ENCODE measurements at regions not wholly inside any gene's neighbourhood (a gene's known extent, or its start where the extent isn't known, plus 50 kb on each side); places are given as distances from the start of the nearest gene placed in this dataset.

GRCh38 chr7:46478046-46478445, 557.0 kb upstream of the IGFBP3 start:
- intact Hi-C loops (cut with DNase I) = no loop called here
- no peaks in the 10 kb centered on the region for H3K4me1 ChIP-seq
- 91 to 94% methylated on average over 1 of the region's 1 CpG for WGBS, 2 donors

GRCh38 chr7:46468753-46469356, 547.8 kb upstream of the IGFBP3 start:
- ATAC-seq (no peak), FAIRE-seq (no peak), DNase-seq (no peak)
- H3K9me3 ChIP-seq = peaks cover 0 to 7% (median 0%) of the 10 kb centered on the region in 4 donors
- 55 to 68% methylated on average over 6 of the region's 6 CpGs for WGBS, 2 donors
- H3K4me3 ChIP-seq = no peak overlapping the region
- intact Hi-C loops (cut with DNase I) = no loop called here
- H3K27ac ChIP-seq = no peak overlapping the region
- no peaks in the 10 kb centered on the region for H3K4me1 ChIP-seq
- no peaks in the 10 kb centered on the region for H3K36me3 ChIP-seq
- no peaks in the 10 kb centered on the region for H3K27me3 ChIP-seq
- TF ChIP-seq CTCF (IDR thresholded peaks at IDR 0.05) = no peak

More at GRCh38 chr7:46478046-46478445, 557.0 kb upstream of the IGFBP3 start:
- Histone ChIP-seq H3K27me3 (no peaks in the 10 kb centered on the region), H3K36me3 (no peaks in the 10 kb centered on the region), H3K9me3 (no peaks in the 10 kb centered on the region), H3K27ac (no peak overlapping the region), H3K4me3 (no peak overlapping the region)
- no peak for FAIRE-seq
- no peak for TF ChIP-seq CTCF (IDR thresholded peaks at IDR 0.05)
- DNase-seq = no peak
- no peak for ATAC-seq

- DNase-seq = no peak
- FAIRE-seq = no peak
- no peak overlapping the region for H3K4me3 ChIP-seq
- no peaks in the 10 kb centered on the region for H3K4me1 ChIP-seq
- TF ChIP-seq CTCF (IDR thresholded peaks at IDR 0.05) = no peak
- H3K9me3 ChIP-seq = peaks cover 0 to 3% (median 0%) of the 10 kb centered on the region in 4 donors
- intact Hi-C loops (cut with DNase I) = no loop called here
- no peak for ATAC-seq
- no peaks in the 10 kb centered on the region for H3K36me3 ChIP-seq
- H3K27ac ChIP-seq = no peak overlapping the region
- no peaks in the 10 kb centered on the region for H3K27me3 ChIP-seq
Observed at GRCh38 chr7:46463170-46463569, 542.1 kb upstream of the IGFBP3 start.

GRCh38 chr7:46461334-46461777, 540.3 kb upstream of the IGFBP3 start:
- Histone ChIP-seq H3K27me3 (no peaks in the 10 kb centered on the region), H3K27ac (no peak overlapping the region), H3K4me1 (no peaks in the 10 kb centered on the region), H3K9me3 (no peaks in the 10 kb centered on the region), H3K4me3 (no peak overlapping the region), H3K36me3 (no peaks in the 10 kb centered on the region)
- FAIRE-seq = no peak
- WGBS, 2 donors = 63 to 72% methylated on average over 3 of the region's 3 CpGs
- ATAC-seq = no peak
- no peak for TF ChIP-seq CTCF (IDR thresholded peaks at IDR 0.05)
- no peak for DNase-seq
- intact Hi-C loops (cut with DNase I) = no loop called here

- FAIRE-seq = no peak
- H3K27ac ChIP-seq = no peak overlapping the region
- no peak for TF ChIP-seq CTCF (IDR thresholded peaks at IDR 0.05)
- intact Hi-C loops (cut with DNase I) = no loop called here
- H3K4me1 ChIP-seq = no peaks in the 10 kb centered on the region
- no peaks in the 10 kb centered on the region for H3K9me3 ChIP-seq
- 76 to 100% methylated on average over 1 of the region's 1 CpG for WGBS, 2 donors
- no peaks in the 10 kb centered on the region for H3K27me3 ChIP-seq
- H3K36me3 ChIP-seq = no peaks in the 10 kb centered on the region
- DNase-seq = no peak
- no peak for ATAC-seq
- H3K4me3 ChIP-seq = no peak overlapping the region
Observed at GRCh38 chr7:46459942-46460341, 538.9 kb upstream of the IGFBP3 start.
